A673 (cell line): ENCODE measurements at regions not wholly inside any gene's neighbourhood (a gene's known extent, or its start where the extent isn't known, plus 50 kb on each side); places are given as distances from the start of the nearest gene placed in this dataset.
A peak's percentile ranks its signal among the peaks of the same experiment; 100 is the strongest.
"Not testable (repeated sequence)": the region's sequence is repeated elsewhere in the genome, so short reads cannot be mapped to it uniquely, and the experiment has no call there.

Experiments
- BruUV-seq: library from RNA; stranded (reverse); fragments of 400-500 nt; replicated peaks from 2 replicates; lab custom pipeline; 2021; lab: Mats Ljungman, UMichigan
- CTCF ChIA-PET: fragments of 300-600 bp; sonication (Branson Sonifier 250); formaldehyde crosslinking; loops from one replicate; lab custom pipeline; 2022; ENCODE audit warnings: antibody characterized with exemption; lab: Charles Lee
- POLR2A ChIA-PET: fragments of 300-600 bp; sonication (Branson Sonifier 250); formaldehyde crosslinking; loops from one replicate; lab custom pipeline; 2022; ENCODE audit warnings: antibody characterized with exemption; ENCODE audit not compliant: low non-redundant PET; lab: Charles Lee
- DNase-seq: peaks from one replicate; pipeline ENCODE4 v3.0.0-alpha.2; 2015; ENCODE audit warnings: low spot score
- H3K27ac ChIP-seq: fragments of 200-600 bp; sonication (generic); 2 replicates; pipeline ENCODE4 v1.5.1; 2016; ENCODE audit warnings: mixed run types, low read depth, mild to moderate bottlenecking, mixed read lengths, antibody characterized with exemption, low read length; ENCODE audit not compliant: poor library complexity, severe bottlenecking
- H3K27me3 ChIP-seq: fragments of 200-600 bp; sonication (generic); replicated peaks from 2 replicates; pipeline ENCODE4 v1.6.1; 2017; ENCODE audit warnings: mixed run types, low read depth, mild to moderate bottlenecking, mixed read lengths, antibody characterized with exemption, low read length; ENCODE audit not compliant: insufficient read depth, poor library complexity
- H3K36me3 ChIP-seq: fragments of 200-600 bp; sonication (generic); 2 replicates; pipeline ENCODE4 v1.6.1; 2016; ENCODE audit warnings: mixed run types, mild to moderate bottlenecking, mixed read lengths, antibody characterized with exemption, low read length; ENCODE audit not compliant: insufficient read depth, poor library complexity, severe bottlenecking
- H3K4me1 ChIP-seq: fragments of 200-600 bp; sonication (generic); 2 replicates; pipeline ENCODE4 v1.6.1; 2017; ENCODE audit warnings: mixed run types, mild to moderate bottlenecking, mixed read lengths, antibody characterized with exemption, low read length; ENCODE audit not compliant: insufficient read depth, poor library complexity, severe bottlenecking
- H3K4me3 ChIP-seq: fragments of 200-600 bp; sonication (generic); 2 replicates; pipeline ENCODE4 v1.5.1; 2016; ENCODE audit warnings: low read depth, mixed run types, mild to moderate bottlenecking, mixed read lengths, low read length; ENCODE audit not compliant: poor library complexity, severe bottlenecking
- H3K9me3 ChIP-seq: fragments of 200-600 bp; sonication (generic); 2 replicates; pipeline ENCODE4 v1.6.1; 2016; ENCODE audit warnings: mixed run types, low read depth, mild to moderate bottlenecking, mixed read lengths, antibody characterized with exemption, low read length; ENCODE audit not compliant: poor library complexity, severe bottlenecking
- CTCF ChIP-seq: fragments of 300-800, 200-600 bp; sonication (generic); conservative IDR thresholded peaks from 2 replicates; pipeline ENCODE4 v1.5.1; 2017; ENCODE audit warnings: low read depth, mild to moderate bottlenecking, antibody characterized with exemption, low read length, moderate library complexity, mixed read lengths
- EZH2 ChIP-seq: fragments of 200-600 bp; sonication (generic); IDR thresholded peaks from 2 replicates; pipeline ENCODE4 v1.6.1; 2017; ENCODE audit warnings: borderline replicate concordance, low read depth, mild to moderate bottlenecking, mixed read lengths, antibody characterized with exemption, low read length; ENCODE audit not compliant: poor library complexity, severe bottlenecking
- intact Hi-C: fragments of 100-400 bp; cut with micrococcal nuclease; formaldehyde crosslinking; loops from one replicate; pipeline ENCODE4 v1.10.0; 2022; ENCODE audit not compliant: unreplicated experiment

GRCh38 chrX:3994315-3994714 lies 280.9 kb upstream of the PRKX start:
- ChIA-PET CTCF (no interaction called here), POLR2A (no interaction called here)
- no TSS peak for BruUV-seq
- DNase-seq = no peak
- no peaks in the 10 kb centered on the region for H3K9me3 ChIP-seq
- intact Hi-C loops = no loop called here
- TF ChIP-seq CTCF (no peak), EZH2 (no peak)
- H3K4me3 ChIP-seq = no peak overlapping the region
- H3K27me3 ChIP-seq = no peaks in the 10 kb centered on the region
- H3K27ac ChIP-seq = no peak overlapping the region
- no peaks in the 10 kb centered on the region for H3K4me1 ChIP-seq
- H3K36me3 ChIP-seq = no peaks in the 10 kb centered on the region

- Histone ChIP-seq H3K36me3 (no peaks in the 10 kb centered on the region), H3K4me3 (no peak overlapping the region), H3K27ac (no peak overlapping the region), H3K27me3 (no peaks in the 10 kb centered on the region), H3K9me3 (no peaks in the 10 kb centered on the region), H3K4me1 (no peaks in the 10 kb centered on the region)
- intact Hi-C loops = no loop called here
- TF ChIP-seq EZH2 (no peak), CTCF (no peak)
- peak; percentile 6 for DNase-seq
- POLR2A ChIA-PET = no interaction called here
- CTCF ChIA-PET = no interaction called here
- BruUV-seq = no TSS peak
Measured at GRCh38 chrX:3990569-3990968, 277.1 kb upstream of the PRKX start.

GRCh38 chrX:3972104-3972858 lies 258.8 kb upstream of the PRKX start:
- CTCF ChIA-PET = interaction anchor here (0.9 kb wide), 1 partner anchor 1305 kb away, joined by 3 read pairs; no protein-coding TSS in a partner anchor
- H3K27ac ChIP-seq, BruUV-seq, H3K9me3 ChIP-seq, H3K27me3 ChIP-seq, POLR2A ChIA-PET, intact Hi-C loops, H3K4me3 ChIP-seq, H3K4me1 ChIP-seq, H3K36me3 ChIP-seq: not testable (repeated sequence)
- peak; percentile 11 for DNase-seq
- peak; percentile 29; the same call in 1 of the 2 replicates for TF ChIP-seq CTCF
